HG03378 (cell line): ENCODE measurements at regions not wholly inside any gene's neighbourhood (a gene's known extent, or its start where the extent isn't known, plus 50 kb on each side); places are given as distances from the start of the nearest gene placed in this dataset.

ENCODE experiments used
- ATAC-seq: cut with Tn5 transposase; IDR thresholded peaks from one replicate; pipeline ENCODE4 v1.9.1; 2021; ENCODE audit warnings: mild to moderate bottlenecking, moderate library complexity; ENCODE audit not compliant: unreplicated experiment

- no peak for ATAC-seq
Observed at GRCh38 chr11:93074352-93074751, 104.9 kb downstream of the MTNR1B start.

- no peak for ATAC-seq
Observed at GRCh38 chr11:93075782-93076181, 106.3 kb downstream of the MTNR1B start.

DNA sequence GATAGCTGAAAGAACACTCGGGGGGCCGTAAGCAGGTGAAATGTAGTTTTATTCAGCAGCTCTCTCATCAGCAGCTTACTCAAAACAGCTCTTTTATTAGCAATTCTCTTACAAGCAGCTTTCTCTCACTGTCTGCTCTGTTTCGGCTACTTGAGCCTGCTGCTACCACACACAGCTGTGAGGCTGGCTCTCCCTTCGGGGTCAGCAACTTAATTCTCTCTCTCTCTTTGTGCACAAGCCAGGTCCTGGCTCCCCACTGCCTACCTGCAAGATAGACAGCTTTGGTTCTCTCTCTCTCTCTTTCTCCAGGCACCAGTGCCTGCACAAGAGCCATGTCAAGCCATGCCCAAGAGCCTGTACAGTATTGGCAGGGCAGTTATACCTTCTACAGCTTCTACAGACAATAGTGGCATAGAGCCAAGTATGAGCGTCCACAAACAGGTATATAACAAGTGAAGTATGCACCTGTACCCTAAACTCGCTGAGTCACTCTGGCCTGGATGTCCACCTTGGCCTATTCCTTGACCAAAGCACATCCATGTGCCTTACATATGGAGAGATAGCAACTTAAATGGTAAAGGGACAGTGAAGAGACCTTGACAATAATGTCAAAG is 110.8 kb downstream of the MTNR1B start:
- no peak for ATAC-seq

DNA sequence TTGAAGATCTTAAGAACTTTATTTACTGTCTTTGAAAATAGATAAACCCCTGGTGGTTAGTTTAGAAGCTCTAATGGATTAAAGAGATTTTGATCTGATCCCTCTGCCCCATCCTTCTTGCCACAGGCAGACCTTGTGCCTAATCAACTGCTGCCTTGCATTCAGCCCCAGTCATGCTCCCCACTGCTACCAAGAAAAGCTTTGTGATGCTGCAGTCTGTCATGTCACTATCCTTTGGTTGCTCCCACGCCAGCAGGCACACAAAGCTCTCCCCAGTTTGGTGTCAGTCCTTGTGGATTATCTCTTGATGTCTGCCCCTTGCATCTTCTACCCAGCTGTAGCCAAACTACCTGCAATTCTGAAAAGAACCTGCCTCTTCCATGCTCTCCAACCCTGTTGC is 112.2 kb downstream of the MTNR1B start:
- ATAC-seq: no peak

GRCh38 chr11:93082900-93083299 is 113.4 kb downstream of the MTNR1B start:
- ATAC-seq: no peak

GRCh38 chr11:93084727-93085505 is 112.9 kb downstream of the SLC36A4 start:
- no peak for ATAC-seq

- ATAC-seq: no peak
Observed at GRCh38 chr11:93089474-93090102, 108.2 kb downstream of the SLC36A4 start.
